ENCODE measurements at regions not wholly inside any gene's neighbourhood (a gene's known extent, or its start where the extent isn't known, plus 50 kb on each side); places are given as distances from the start of the nearest gene placed in this dataset.

- TF ChIP-seq POLR2A (IDR thresholded peaks at IDR 0.05) (no peak), CTCF (IDR thresholded peaks at IDR 0.05) (no peak)
- H3K4me3 ChIP-seq (ENCODE audit: low read depth, poor library complexity, severe bottlenecking): no peak overlapping the region
- DNase-seq (ENCODE audit: low spot score in 2 of 2): no peak
- intact Hi-C loops (cut with DNase I; ENCODE audit: low total_unique reads): no loop called here
- WGBS, 2 donors: 24 to 29% methylated on average over 2 of the region's 2 CpGs
Observed at GRCh38 chr4:157838366-157838765, 334.5 kb downstream of the GASK1B start.

DNA sequence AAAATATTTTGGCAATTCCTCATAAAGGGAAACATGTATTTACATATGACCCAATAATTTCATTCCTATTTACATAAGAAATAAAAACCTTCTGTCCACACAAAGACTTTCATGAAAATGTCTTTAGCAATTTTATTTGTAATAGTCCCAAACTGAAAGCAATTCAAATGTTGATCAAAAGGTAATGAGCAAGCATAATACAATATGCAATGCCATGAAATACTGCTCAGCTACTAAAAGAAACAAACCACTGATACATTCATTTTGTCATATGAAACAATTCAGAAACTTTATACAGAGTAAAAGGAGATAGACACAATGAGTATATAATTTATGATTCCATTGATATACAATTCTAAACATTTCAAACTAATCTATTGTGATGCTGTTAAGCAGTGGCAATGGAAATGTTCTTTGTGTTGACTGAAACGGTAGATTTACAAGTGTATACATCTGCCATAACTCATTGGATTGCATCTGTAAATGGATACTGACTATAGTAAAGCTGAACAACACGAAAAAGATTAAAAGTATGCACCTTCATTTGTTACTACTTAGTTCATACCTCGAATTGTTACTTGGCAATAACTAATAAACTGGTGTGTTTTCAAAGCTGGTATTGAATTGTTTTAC is 335.6 kb downstream of the GASK1B start:
- TF ChIP-seq POLR2A (IDR thresholded peaks at IDR 0.05) (no peak), CTCF (IDR thresholded peaks at IDR 0.05) (no peak)
- intact Hi-C loops (cut with DNase I; ENCODE audit: low total_unique reads): no loop called here

DNA sequence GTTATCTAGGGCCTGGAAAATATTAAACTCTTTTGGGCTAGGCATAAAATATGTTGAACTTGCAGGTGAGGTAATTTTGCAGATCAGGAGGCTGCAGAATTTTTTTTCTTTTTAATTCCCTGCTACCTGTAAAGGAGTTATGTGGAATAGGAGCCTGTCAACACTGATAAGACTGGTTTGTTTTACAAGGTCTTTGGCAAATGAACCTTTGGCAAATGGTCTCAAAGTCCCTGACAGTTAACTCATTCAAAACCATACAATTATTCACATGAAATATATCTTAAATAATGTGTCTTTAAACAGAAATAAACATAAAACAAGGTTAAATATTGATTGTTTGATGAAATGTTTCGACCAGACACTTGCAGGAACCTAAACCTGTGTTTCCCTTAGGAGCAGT is 340.2 kb downstream of the GASK1B start:
- H3K4me3 ChIP-seq (ENCODE audit: low read depth, poor library complexity, severe bottlenecking): no peak overlapping the region
- no peak for DNase-seq (ENCODE audit: low spot score in 2 of 2)
- intact Hi-C loops (cut with DNase I; ENCODE audit: low total_unique reads): no loop called here
- no peak for TF ChIP-seq POLR2A (IDR thresholded peaks at IDR 0.05)
- no peak for TF ChIP-seq CTCF (IDR thresholded peaks at IDR 0.05)
- WGBS, 2 donors: 71 to 73% methylated on average over 1 of the region's 1 CpG

More for the DNA sequence above, 335.6 kb downstream of the GASK1B start:
- no peak overlapping the region for H3K4me3 ChIP-seq (ENCODE audit: low read depth, poor library complexity, severe bottlenecking)
- DNase-seq (ENCODE audit: low spot score in 2 of 2): no peak
- 72 to 73% methylated on average over 3 of the region's 3 CpGs for WGBS, 2 donors

DNA sequence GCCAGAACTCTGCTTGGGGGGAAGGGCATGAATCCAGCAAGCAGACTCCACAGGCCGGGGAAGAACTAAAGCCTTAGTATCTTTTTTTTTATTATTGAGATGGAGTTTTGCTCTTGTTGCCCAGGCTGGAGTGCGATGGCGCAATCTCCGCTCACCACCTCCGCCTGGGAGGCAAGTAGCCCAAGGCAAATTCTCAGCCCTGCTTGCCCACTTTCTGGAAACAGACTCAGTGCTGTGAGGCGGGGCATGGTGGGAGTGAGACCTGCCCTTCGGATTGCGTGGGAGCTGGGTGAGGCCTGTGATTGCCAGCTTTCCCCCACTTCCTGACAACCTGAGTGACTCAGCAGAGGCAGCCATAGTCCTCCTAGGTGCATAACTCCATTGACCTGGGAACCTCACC is 348.8 kb downstream of the GASK1B start:
- intact Hi-C loops (cut with DNase I; ENCODE audit: low total_unique reads): no loop called here
- 91 to 92% methylated on average over 8 of the region's 8 CpGs for WGBS, 2 donors
- TF ChIP-seq POLR2A (IDR thresholded peaks at IDR 0.05): no peak
- TF ChIP-seq CTCF (IDR thresholded peaks at IDR 0.05): no peak
- H3K4me3 ChIP-seq (ENCODE audit: low read depth, poor library complexity, severe bottlenecking): no peak overlapping the region
- no peak for DNase-seq (ENCODE audit: low spot score in 2 of 2)

GRCh38 chr4:157821814-157822213 is 351.0 kb downstream of the GASK1B start:
- intact Hi-C loops (cut with DNase I; ENCODE audit: low total_unique reads): no loop called here
- 87 to 93% methylated on average over 11 to 15 of the region's 15 CpGs for WGBS, 2 donors
- TF ChIP-seq POLR2A (IDR thresholded peaks at IDR 0.05): no peak
- no peak for TF ChIP-seq CTCF (IDR thresholded peaks at IDR 0.05)
- H3K4me3 ChIP-seq (ENCODE audit: low read depth, poor library complexity, severe bottlenecking): no peak overlapping the region
- DNase-seq (ENCODE audit: low spot score in 2 of 2): no peak

Measured in lower leg skin (tissue), 4 donors.